Effector memory CD8-positive, alpha-beta T cell (primary cell): ENCODE measurements at regions not wholly inside any gene's neighbourhood (a gene's known extent, or its start where the extent isn't known, plus 50 kb on each side); places are given as distances from the start of the nearest gene placed in this dataset.
"Not testable (repeated sequence)": the region's sequence is repeated elsewhere in the genome, so short reads cannot be mapped to it uniquely, and the experiment has no call there.

Experiments
- ATAC-seq: fragments of 150-1000 bp; cut with Tn5 transposase; replicated peaks from 2 replicates; pipeline ENCODE4 v1.10.0; 2021; ENCODE audit warnings: mild to moderate bottlenecking, moderate library complexity
- DNase-seq, 3 experiments: peaks; one replicate each; pipeline ENCODE4 v3.0.0; 2021
- H3K27ac Mint-ChIP-seq, 2 donors: one replicate each; pipeline ENCODE4 v1.8.0; 2022; ENCODE audit warnings: mild to moderate bottlenecking in 2 of 2, mixed read lengths in 2 of 2, moderate library complexity in 2 of 2
- H3K27me3 Mint-ChIP-seq, 2 donors: one replicate each; pipeline ENCODE4 v1.8.0; 2022; ENCODE audit warnings: mixed read lengths in 2 of 2
- H3K36me3 Mint-ChIP-seq: one replicate; pipeline ENCODE4 v1.8.0; 2022; ENCODE audit warnings: mild to moderate bottlenecking, moderate library complexity, mixed read lengths; ENCODE audit not compliant: insufficient read depth
- H3K4me1 Mint-ChIP-seq, 2 donors: one replicate each; pipeline ENCODE4 v1.8.0; 2022; ENCODE audit warnings: low read depth in 2 of 2, mixed read lengths in 2 of 2
- H3K4me3 Mint-ChIP-seq, 2 donors: one replicate each; pipeline ENCODE4 v1.8.0; 2022; ENCODE audit warnings: mild to moderate bottlenecking in 2 of 2, mixed read lengths in 2 of 2, moderate library complexity in 2 of 2
- H3K9me3 Mint-ChIP-seq, 2 donors: one replicate each; pipeline ENCODE4 v1.8.0; 2022; ENCODE audit warnings: mixed read lengths in 2 of 2

- ATAC-seq (no peak), DNase-seq (no peak)
- no peak overlapping the region for H3K4me3 Mint-ChIP-seq
- no peaks in the 10 kb centered on the region for H3K36me3 Mint-ChIP-seq
- H3K27ac Mint-ChIP-seq: no peak overlapping the region
- H3K9me3 Mint-ChIP-seq: no peaks in the 10 kb centered on the region
- H3K4me1 Mint-ChIP-seq: peaks cover 0 to 2% of the 10 kb centered on the region in 2 donors
- peaks cover 63 to 79% of the 10 kb centered on the region in 2 donors for H3K27me3 Mint-ChIP-seq
Observed at GRCh38 chr14:95770777-95771176, 56.9 kb upstream of the TCL1A start.

- Mint-ChIP-seq H3K4me1 (peaks cover 0 to 2% of the 10 kb centered on the region in 2 donors), H3K4me3 (no peak overlapping the region), H3K27me3 (peaks cover 58 to 71% of the 10 kb centered on the region in 2 donors), H3K36me3 (no peaks in the 10 kb centered on the region), H3K9me3 (no peaks in the 10 kb centered on the region), H3K27ac (no peak overlapping the region)
- DNase-seq (no peak), ATAC-seq (no peak)
Observed at GRCh38 chr14:95769976-95770375, 56.1 kb upstream of the TCL1A start.

GRCh38 chr14:95769431-95769830 lies 55.5 kb upstream of the TCL1A start:
- peaks cover 54 to 66% of the 10 kb centered on the region in 2 donors for H3K27me3 Mint-ChIP-seq
- H3K36me3 Mint-ChIP-seq, ATAC-seq, H3K9me3 Mint-ChIP-seq, H3K27ac Mint-ChIP-seq, H3K4me3 Mint-ChIP-seq, H3K4me1 Mint-ChIP-seq, DNase-seq: not testable (repeated sequence)

- no peak overlapping the region for H3K27ac Mint-ChIP-seq
- no peak overlapping the region for H3K4me3 Mint-ChIP-seq
- no peak for DNase-seq
- no peak for ATAC-seq
- no peaks in the 10 kb centered on the region for H3K9me3 Mint-ChIP-seq
- peaks cover 47 to 59% of the 10 kb centered on the region in 2 donors for H3K27me3 Mint-ChIP-seq
- H3K36me3 Mint-ChIP-seq: no peaks in the 10 kb centered on the region
- H3K4me1 Mint-ChIP-seq: no peaks in the 10 kb centered on the region
Observed at GRCh38 chr14:95765051-95765450, 51.1 kb upstream of the TCL1A start.

- no peak overlapping the region for H3K4me3 Mint-ChIP-seq
- no peak for DNase-seq
Observed at GRCh38 chr14:95763875-95764274, 50.0 kb upstream of the TCL1A start.

More at GRCh38 chr14:95763875-95764274, 50.0 kb upstream of the TCL1A start:
- ATAC-seq: no peak
- no peak overlapping the region for H3K27ac Mint-ChIP-seq
- no peaks in the 10 kb centered on the region for H3K9me3 Mint-ChIP-seq
- no peaks in the 10 kb centered on the region for H3K36me3 Mint-ChIP-seq
- H3K4me1 Mint-ChIP-seq: no peaks in the 10 kb centered on the region
- H3K27me3 Mint-ChIP-seq: peaks cover 54 to 64% of the 10 kb centered on the region in 2 donors
